Naive B cell (primary cell): ENCODE measurements at regions not wholly inside any gene's neighbourhood (a gene's known extent, or its start where the extent isn't known, plus 50 kb on each side); places are given as distances from the start of the nearest gene placed in this dataset.

ENCODE experiments used
- ATAC-seq, 2 donors: fragments of 150-1000 bp; cut with Tn5 transposase; 2 replicates each; pipeline ENCODE4 v1.10.0; 2021; ENCODE audit warnings: low read depth in 2 of 2, mild to moderate bottlenecking in 2 of 2, moderate library complexity in 2 of 2
- DNase-seq: peaks from one replicate; pipeline ENCODE4 v3.0.0; 2022
- H3K27ac Mint-ChIP-seq, 6 donors: one replicate each; pipeline ENCODE4 v1.8.0; 2020 to 2022; ENCODE audit warnings: mild to moderate bottlenecking in 6 of 6, mixed read lengths in 6 of 6, moderate library complexity in 5 of 6, inconsistent platforms in 2 of 6
- H3K27me3 Mint-ChIP-seq, 3 donors: one replicate each; pipeline ENCODE4 v1.8.0; 2021 to 2022; ENCODE audit warnings: mixed read lengths in 3 of 3, mild to moderate bottlenecking in 1 of 3
- H3K36me3 Mint-ChIP-seq, 2 donors: one replicate each; pipeline ENCODE4 v1.8.0; 2020 to 2022; ENCODE audit warnings: mixed read lengths in 2 of 2, inconsistent platforms in 1 of 2, mild to moderate bottlenecking in 1 of 2
- H3K4me1 Mint-ChIP-seq, 3 donors: one replicate each; pipeline ENCODE4 v1.8.0; 2020 to 2022; ENCODE audit warnings: mixed read lengths in 3 of 3, inconsistent platforms in 1 of 3, mild to moderate bottlenecking in 1 of 3, moderate library complexity in 1 of 3
- H3K4me3 Mint-ChIP-seq, 8 donors: one replicate each; pipeline ENCODE4 v1.8.0; 2020 to 2022; ENCODE audit warnings: mild to moderate bottlenecking in 8 of 8, mixed read lengths in 8 of 8, moderate library complexity in 8 of 8, inconsistent platforms in 2 of 8
- H3K9me3 Mint-ChIP-seq, 7 donors: one replicate each; pipeline ENCODE4 v1.8.0; 2020 to 2022; ENCODE audit warnings: mixed read lengths in 7 of 7, mild to moderate bottlenecking in 5 of 7, inconsistent platforms in 2 of 7, moderate library complexity in 1 of 7

DNA sequence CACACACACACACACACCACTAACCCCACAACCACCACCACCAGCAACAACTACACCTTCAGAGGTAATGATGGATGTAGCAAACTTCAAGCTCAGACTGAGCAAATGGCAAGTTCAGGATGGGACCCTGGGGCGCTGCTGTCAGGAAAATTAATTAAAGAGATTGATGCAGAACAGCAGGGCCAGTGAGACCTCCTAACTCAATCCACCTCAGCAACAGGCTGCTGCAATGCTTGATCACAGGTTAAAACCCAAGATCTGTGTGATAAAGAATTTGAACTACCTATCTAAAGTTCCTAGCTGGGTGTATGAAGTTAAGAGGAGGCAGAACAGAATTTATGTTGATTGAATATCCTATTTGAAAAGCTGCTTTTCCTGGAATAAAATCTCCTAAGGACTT, 140.3 kb upstream of the FER start:
- Mint-ChIP-seq H3K4me3 (no peak overlapping the region), H3K9me3 (peaks cover 5 to 18% (median 13%) of the 10 kb centered on the region in 7 donors), H3K4me1 (no peaks in the 10 kb centered on the region), H3K27me3 (peaks cover 4 to 9% (median 5%) of the 10 kb centered on the region in 3 donors), H3K36me3 (no peaks in the 10 kb centered on the region), H3K27ac (no peak overlapping the region)
- ATAC-seq, result no peak
- no peak for DNase-seq

DNA sequence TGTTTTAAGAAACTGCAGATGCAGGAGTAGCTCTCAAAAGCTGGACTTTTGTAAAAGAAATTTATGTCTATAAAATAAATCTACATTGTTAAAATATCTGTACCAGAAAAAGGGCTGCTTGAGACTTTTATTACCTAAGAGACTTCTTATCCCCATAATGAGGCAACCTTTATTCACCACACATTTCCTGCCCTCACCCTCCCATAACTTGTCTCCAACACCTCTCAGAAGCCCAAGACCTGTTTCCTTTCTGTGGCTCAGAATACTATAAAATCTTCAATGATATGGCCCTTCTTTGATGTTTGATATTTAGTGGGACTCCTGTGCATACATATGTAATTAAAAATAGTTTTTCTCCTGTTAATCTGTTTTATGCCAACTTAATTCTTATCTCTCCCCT, 141.5 kb upstream of the FER start:
- no peak overlapping the region for H3K4me3 Mint-ChIP-seq
- DNase-seq, result no peak
- H3K4me1 Mint-ChIP-seq, result no peaks in the 10 kb centered on the region
- H3K27me3 Mint-ChIP-seq, result peaks cover 4 to 9% (median 5%) of the 10 kb centered on the region in 3 donors
- peaks cover 0 to 9% (median 6%) of the 10 kb centered on the region in 7 donors for H3K9me3 Mint-ChIP-seq
- ATAC-seq, result no peak
- no peak overlapping the region for H3K27ac Mint-ChIP-seq
- no peaks in the 10 kb centered on the region for H3K36me3 Mint-ChIP-seq

DNA sequence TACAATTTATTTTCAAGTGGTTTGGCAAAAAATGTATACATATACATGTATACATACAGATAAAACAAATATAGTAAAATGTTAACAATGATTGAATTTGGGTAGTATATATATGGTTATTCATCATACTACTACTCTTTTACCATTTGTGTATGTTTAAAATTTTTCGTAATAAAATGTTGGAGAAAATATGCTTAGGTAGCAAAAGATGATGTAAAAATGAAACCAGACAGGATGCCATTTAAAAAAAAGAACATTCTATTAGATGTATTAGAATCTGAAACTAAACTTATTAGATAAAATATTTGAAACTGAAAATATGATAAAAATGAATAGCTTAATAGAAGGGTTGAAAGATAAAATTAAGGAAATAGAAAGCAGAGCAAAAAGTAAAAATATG, 144.9 kb upstream of the FER start:
- no peak overlapping the region for H3K27ac Mint-ChIP-seq
- no peaks in the 10 kb centered on the region for H3K4me1 Mint-ChIP-seq
- no peak overlapping the region for H3K4me3 Mint-ChIP-seq

DNA sequence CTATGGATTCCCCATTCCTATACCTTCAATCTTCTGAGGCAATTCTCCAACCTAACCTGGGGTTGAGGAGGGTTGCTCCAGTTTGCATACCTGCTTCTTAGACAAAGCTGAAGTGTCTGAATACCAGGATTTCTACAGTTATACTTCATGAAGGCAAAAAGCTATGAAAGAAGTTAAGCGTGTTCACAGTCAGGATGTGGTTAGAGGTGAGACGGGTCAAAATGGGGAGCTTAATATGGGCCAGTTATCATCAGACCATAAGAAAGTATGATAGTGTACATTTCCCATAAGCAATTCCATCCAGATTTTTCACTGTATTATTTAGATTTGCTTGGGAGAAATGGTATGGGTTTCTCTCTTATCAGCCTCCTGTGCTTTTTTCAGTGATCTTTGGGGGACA, 156.9 kb upstream of the FER start:
- no peak for ATAC-seq
- peaks cover 0 to 8% (median 0%) of the 10 kb centered on the region in 7 donors for H3K9me3 Mint-ChIP-seq

More for the DNA sequence above, 144.9 kb upstream of the FER start:
- DNase-seq, result no peak
- Mint-ChIP-seq H3K9me3 (no peaks in the 10 kb centered on the region), H3K27me3 (peaks cover 0 to 17% (median 6%) of the 10 kb centered on the region in 3 donors), H3K36me3 (no peaks in the 10 kb centered on the region)
- ATAC-seq, result no peak

DNA sequence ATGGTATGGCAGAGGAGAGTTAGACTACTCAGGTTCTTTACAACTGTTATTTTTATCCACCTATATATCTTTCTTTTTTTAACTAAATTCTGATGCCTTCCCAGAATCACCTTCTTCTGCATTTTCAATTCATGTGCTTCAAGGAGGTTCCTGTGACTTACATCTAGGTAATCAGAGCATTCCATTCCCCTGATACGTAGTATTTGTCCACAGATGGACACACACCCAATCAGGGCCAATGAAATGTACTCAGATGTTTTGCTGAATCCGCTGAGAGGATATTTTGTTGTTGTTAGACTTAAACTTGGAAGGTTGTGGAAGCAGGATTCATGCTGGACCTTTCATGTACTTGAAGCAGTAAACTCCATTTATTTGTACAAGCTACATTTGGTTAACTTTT, 159.4 kb upstream of the FER start:
- no peak overlapping the region for H3K27ac Mint-ChIP-seq
- DNase-seq (no peak), ATAC-seq (no peak)
- H3K27me3 Mint-ChIP-seq, result peaks cover 7 to 15% (median 7%) of the 10 kb centered on the region in 3 donors
- H3K4me3 Mint-ChIP-seq, result no peak overlapping the region
- H3K36me3 Mint-ChIP-seq, result no peaks in the 10 kb centered on the region
- no peaks in the 10 kb centered on the region for H3K4me1 Mint-ChIP-seq
- peaks cover 0 to 8% (median 0%) of the 10 kb centered on the region in 7 donors for H3K9me3 Mint-ChIP-seq

More for the DNA sequence above, 156.9 kb upstream of the FER start:
- Mint-ChIP-seq H3K4me1 (no peaks in the 10 kb centered on the region), H3K27me3 (peaks cover 3 to 15% (median 7%) of the 10 kb centered on the region in 3 donors), H3K4me3 (no peak overlapping the region), H3K36me3 (no peaks in the 10 kb centered on the region), H3K27ac (no peak overlapping the region)
- DNase-seq, result no peak

DNA sequence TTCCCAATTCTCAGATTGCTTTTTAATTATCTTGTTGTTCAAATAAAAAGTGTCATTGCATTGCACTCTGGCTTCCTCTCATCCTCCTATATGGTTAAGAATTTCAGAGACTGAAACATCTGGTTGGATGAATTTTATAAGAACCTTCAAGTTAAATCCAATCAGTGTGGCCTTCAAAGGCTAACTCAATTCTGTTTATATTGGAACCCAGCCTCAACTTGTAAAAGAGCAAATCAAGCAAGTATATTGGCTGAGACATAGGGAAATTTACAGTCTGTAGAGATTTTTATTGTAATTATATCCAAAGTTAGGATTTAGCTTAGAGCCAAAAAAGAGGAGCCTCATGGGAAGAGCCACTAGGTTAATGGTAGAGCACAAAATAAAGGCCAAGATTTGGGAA, 159.9 kb upstream of the FER start:
- DNase-seq, result no peak
- H3K9me3 Mint-ChIP-seq, result peaks cover 0 to 8% (median 0%) of the 10 kb centered on the region in 7 donors
- H3K4me3 Mint-ChIP-seq, result no peak overlapping the region
- no peak overlapping the region for H3K27ac Mint-ChIP-seq
- ATAC-seq, result no peak
- H3K36me3 Mint-ChIP-seq, result no peaks in the 10 kb centered on the region
- no peaks in the 10 kb centered on the region for H3K4me1 Mint-ChIP-seq
- peaks cover 5 to 15% (median 7%) of the 10 kb centered on the region in 3 donors for H3K27me3 Mint-ChIP-seq

DNA sequence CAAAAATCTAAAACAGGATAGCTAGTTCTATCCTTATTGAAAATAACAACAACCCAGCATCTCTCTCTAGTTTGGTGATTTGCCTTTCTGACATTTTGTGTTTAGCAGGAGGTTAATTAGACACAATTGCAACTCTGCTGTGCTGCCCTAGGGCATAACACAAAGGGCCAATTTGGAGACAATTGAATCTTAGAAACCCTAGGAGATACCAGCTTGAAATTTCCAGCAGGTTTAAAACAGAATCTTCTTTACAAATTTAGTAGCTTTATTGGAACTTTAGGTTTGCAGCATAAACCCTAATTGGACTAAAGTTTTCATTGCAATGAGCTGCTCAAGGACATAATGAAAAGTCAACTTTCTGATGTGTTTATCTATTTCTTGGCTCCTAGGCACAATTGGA, 166.7 kb upstream of the FER start:
- no peak for ATAC-seq

DNA sequence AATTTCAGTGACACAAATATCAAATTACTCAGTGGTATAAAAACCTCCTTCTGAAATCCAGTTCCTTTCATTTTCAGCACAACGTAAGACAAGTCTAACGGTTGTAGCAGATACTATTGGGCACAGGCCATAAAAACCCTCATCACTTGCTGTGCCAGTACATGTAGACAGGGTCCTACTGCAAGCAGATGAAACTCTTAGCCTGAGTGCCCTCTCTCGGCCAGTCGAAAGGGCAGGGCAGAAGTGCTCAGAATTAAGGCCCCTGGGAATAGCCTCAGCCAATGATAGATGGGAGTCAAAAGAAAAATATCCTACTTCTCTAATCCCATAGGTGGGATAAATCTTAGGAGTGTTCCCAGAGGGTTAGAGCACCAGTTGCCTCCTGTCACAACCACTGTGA, 168.5 kb upstream of the FER start:
- H3K36me3 Mint-ChIP-seq, result peaks cover 0 to under 1% of the 10 kb centered on the region in 2 donors
- H3K27ac Mint-ChIP-seq, result no peak overlapping the region
- H3K27me3 Mint-ChIP-seq, result peaks cover 0 to 5% (median 0%) of the 10 kb centered on the region in 3 donors
- no peaks in the 10 kb centered on the region for H3K4me1 Mint-ChIP-seq
- DNase-seq (no peak), ATAC-seq (no peak)
- H3K9me3 Mint-ChIP-seq, result peaks cover 1 to 17% (median 11%) of the 10 kb centered on the region in 7 donors
- no peak overlapping the region for H3K4me3 Mint-ChIP-seq

More for the DNA sequence above, 166.7 kb upstream of the FER start:
- H3K27me3 Mint-ChIP-seq, result peaks cover 0 to 8% (median 0%) of the 10 kb centered on the region in 3 donors
- no peaks in the 10 kb centered on the region for H3K36me3 Mint-ChIP-seq
- H3K4me3 Mint-ChIP-seq, result no peak overlapping the region
- peaks cover 0 to 6% (median 3%) of the 10 kb centered on the region in 7 donors for H3K9me3 Mint-ChIP-seq
- no peaks in the 10 kb centered on the region for H3K4me1 Mint-ChIP-seq
- DNase-seq, result no peak
- H3K27ac Mint-ChIP-seq, result no peak overlapping the region

DNA sequence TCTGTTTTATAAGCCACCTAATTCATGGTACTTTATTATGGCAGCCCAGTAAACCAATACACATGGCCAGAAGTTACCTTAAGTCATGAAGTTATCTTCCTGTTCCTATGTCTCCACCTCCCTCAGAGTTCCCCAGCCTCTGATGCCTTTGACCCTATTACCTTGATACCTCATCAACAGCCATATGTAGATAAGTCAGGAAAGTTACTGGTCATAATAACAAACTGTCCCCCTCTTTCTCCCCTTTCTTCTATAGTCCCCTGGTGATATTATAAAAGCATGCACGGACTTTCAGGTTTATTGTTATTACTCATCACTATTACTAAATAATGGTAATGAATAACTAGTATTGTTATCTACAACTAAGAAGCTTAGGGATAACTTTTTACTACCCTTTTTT, 168.9 kb upstream of the FER start:
- peaks cover 0 to 5% (median 0%) of the 10 kb centered on the region in 3 donors for H3K27me3 Mint-ChIP-seq
- ATAC-seq (no peak), DNase-seq (no peak)
- no peak overlapping the region for H3K27ac Mint-ChIP-seq
- H3K36me3 Mint-ChIP-seq, result peaks cover 0 to 5% of the 10 kb centered on the region in 2 donors
- no peak overlapping the region for H3K4me3 Mint-ChIP-seq
- H3K4me1 Mint-ChIP-seq, result no peaks in the 10 kb centered on the region
- H3K9me3 Mint-ChIP-seq, result peaks cover 6 to 19% (median 15%) of the 10 kb centered on the region in 7 donors

DNA sequence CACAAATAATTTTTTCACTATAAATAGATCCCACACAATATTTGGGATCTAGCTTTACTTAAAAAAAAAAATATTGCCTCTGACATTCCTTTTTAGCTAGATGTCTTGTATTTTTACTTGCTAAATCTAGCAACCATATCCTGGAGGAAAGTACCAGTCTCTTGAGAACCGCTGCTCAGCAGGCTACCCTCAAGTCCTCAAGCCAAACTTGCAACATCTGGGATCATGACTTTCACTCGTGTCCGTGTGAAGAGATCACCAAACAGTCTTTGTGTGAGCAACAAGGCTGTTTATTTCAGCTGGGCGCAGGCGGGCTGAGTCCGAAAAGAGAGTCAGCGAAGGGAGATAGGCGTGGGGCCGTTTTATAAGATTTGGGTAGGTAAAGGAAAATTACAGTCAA, 180.3 kb upstream of the FER start:
- ATAC-seq, result no peak
- no peak overlapping the region for H3K4me3 Mint-ChIP-seq

DNA sequence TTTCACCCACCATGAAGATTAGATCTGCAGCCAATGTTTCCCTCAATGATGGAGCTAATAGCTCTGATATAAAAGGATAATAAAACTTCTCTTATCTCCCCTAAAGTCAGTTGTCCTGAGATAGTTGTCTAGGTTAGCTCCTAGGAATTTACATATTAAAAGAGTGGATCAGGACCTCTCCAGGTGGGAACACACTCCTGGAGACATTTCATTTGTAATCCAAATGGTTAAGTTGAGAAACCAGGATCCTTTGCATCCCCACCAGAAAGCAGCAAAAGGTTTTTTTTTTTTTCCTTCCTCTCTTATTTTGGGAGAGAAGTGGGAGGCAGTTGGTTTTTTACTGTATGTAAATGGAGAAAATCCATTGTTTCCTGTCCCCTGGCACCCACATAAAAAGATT, 182.5 kb upstream of the FBXL17 start:
- Mint-ChIP-seq H3K9me3 (peaks cover 0 to 3% (median 0%) of the 10 kb centered on the region in 7 donors), H3K4me1 (no peaks in the 10 kb centered on the region), H3K4me3 (no peak overlapping the region), H3K27me3 (no peaks in the 10 kb centered on the region), H3K36me3 (no peaks in the 10 kb centered on the region), H3K27ac (no peak overlapping the region)
- ATAC-seq, result no peak
- no peak for DNase-seq

More for the DNA sequence above, 180.3 kb upstream of the FER start:
- Mint-ChIP-seq H3K36me3 (no peaks in the 10 kb centered on the region), H3K27me3 (peaks cover 0 to 1% (median 0%) of the 10 kb centered on the region in 3 donors), H3K4me1 (no peaks in the 10 kb centered on the region), H3K9me3 (peaks cover 0 to 1% (median 0%) of the 10 kb centered on the region in 7 donors), H3K27ac (no peak overlapping the region)
- DNase-seq, result no peak

DNA sequence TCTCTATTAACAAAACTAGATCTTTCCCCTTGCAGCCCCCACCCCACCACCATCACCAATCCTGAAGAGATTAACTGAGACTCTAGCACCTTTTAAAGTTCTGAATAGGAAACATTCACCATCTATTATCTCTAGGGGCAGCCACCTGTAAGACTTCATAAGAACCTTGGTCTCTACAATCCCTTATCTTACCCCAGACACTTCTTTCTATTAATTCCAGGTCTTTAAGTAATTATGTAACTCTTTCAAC, 180.2 kb upstream of the FBXL17 start:
- peaks cover 0 to 3% (median 0%) of the 10 kb centered on the region in 7 donors for H3K9me3 Mint-ChIP-seq
- DNase-seq (no peak), ATAC-seq (no peak)
- no peaks in the 10 kb centered on the region for H3K36me3 Mint-ChIP-seq
- H3K4me3 Mint-ChIP-seq, result no peak overlapping the region
- H3K27ac Mint-ChIP-seq, result peak overlapping the region in 1 of 6 donors; percentile 16
- H3K27me3 Mint-ChIP-seq, result no peaks in the 10 kb centered on the region
- H3K4me1 Mint-ChIP-seq, result no peaks in the 10 kb centered on the region

DNA sequence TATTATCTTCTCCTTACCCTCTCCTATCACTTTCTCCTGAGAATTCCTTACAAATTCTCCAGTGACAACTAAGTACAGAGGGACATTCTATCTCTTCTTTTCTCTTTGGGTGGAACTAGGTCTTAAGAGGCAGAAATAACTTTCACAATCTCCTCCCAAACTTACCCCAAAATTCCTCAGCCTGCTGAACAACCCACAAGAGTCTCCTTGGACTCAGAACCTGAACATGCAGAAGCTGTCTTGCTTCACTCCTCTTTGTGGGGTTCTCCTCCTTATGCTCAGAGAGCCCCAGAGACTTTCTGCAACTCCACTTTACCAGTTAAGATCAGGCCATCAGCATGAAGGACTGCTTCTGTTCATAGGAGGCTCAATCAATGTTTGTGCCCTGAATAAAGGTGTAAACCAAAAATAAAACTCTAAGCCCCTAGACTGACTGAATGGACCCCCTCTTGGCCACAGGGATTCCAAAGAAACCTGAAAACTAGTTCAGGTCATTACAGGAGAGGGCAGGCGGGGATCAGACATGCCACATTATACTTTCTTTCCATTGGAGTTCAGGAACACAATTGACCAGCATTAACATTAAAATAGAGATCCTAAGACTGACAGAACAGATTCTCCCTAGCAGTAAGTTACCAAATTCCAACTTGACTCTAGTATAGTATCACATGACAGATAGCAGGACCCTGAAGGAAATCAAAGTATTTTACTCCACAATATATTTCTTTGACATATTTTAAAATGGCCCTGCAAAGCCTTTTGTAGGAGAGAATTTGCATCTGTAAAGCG, 179.7 kb upstream of the FBXL17 start:
- Mint-ChIP-seq H3K4me3 (no peak overlapping the region), H3K27ac (no peak overlapping the region), H3K4me1 (no peaks in the 10 kb centered on the region), H3K9me3 (peaks cover 0 to 3% (median 0%) of the 10 kb centered on the region in 7 donors), H3K36me3 (no peaks in the 10 kb centered on the region), H3K27me3 (no peaks in the 10 kb centered on the region)
- DNase-seq (no peak), ATAC-seq (no peak)

DNA sequence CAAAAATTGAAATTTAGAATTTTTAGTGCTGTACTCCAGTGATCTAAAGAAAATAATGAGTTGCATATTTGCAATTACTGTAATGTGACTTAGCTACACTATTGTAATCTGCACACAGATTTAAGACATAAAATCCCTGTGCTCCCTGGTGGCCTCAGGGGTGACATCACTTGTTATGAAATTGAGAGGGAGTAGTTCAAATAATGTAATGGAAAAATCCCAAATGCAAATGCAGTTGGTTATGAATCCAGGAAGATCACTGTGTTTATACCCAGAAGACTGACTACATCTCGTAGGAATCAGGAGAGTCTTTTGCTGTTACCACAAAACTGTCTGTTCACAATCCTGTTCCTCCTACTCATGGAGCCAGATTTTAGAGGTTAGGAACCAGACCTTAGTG, 178.7 kb upstream of the FBXL17 start:
- Mint-ChIP-seq H3K9me3 (peaks cover 0 to 3% (median under 1%) of the 10 kb centered on the region in 7 donors), H3K27me3 (peaks cover 0 to 4% (median 0%) of the 10 kb centered on the region in 3 donors)

More for the DNA sequence above, 178.7 kb upstream of the FBXL17 start:
- Mint-ChIP-seq H3K4me3 (no peak overlapping the region), H3K36me3 (no peaks in the 10 kb centered on the region), H3K4me1 (no peaks in the 10 kb centered on the region), H3K27ac (no peak overlapping the region)
- ATAC-seq (no peak), DNase-seq (no peak)
